ENCODE measurements at regions not wholly inside any gene's neighbourhood (a gene's known extent, or its start where the extent isn't known, plus 50 kb on each side); places are given as distances from the start of the nearest gene placed in this dataset.

DNA sequence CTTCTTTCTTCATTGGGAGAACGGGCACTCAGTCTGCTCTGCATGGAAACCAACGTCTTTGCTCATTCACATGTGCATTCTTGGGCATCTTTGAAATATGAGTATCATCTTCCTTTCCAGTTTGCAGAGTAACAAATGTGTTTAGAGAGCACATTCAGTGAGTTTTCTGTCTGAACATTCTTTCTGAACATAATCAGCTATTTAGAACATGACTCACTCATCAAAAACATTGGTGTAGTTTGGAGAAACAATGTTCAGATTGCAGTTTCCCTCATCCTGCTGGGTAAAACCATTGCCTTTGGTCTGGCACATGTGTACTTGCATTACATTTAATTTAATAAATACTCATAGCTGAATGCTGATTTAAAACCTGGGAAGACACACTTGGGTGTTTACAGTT is 81.5 kb upstream of the F9 start:
- TF ChIP-seq, protein P1, sequence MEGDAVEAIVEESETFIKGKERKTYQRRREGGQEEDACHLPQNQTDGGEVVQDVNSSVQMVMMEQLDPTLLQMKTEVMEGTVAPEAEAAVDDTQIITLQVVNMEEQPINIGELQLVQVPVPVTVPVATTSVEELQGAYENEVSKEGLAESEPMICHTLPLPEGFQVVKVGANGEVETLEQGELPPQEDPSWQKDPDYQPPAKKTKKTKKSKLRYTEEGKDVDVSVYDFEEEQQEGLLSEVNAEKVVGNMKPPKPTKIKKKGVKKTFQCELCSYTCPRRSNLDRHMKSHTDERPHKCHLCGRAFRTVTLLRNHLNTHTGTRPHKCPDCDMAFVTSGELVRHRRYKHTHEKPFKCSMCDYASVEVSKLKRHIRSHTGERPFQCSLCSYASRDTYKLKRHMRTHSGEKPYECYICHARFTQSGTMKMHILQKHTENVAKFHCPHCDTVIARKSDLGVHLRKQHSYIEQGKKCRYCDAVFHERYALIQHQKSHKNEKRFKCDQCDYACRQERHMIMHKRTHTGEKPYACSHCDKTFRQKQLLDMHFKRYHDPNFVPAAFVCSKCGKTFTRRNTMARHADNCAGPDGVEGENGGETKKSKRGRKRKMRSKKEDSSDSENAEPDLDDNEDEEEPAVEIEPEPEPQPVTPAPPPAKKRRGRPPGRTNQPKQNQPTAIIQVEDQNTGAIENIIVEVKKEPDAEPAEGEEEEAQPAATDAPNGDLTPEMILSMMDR (conservative IDR thresholded peaks at IDR 0.05; ENCODE audit: low read length): no peak
- TF ChIP-seq EZH2phosphoT487 (IDR thresholded peaks at IDR 0.05; ENCODE audit: borderline replicate concordance, low read depth, low read length): no peak
